ENCODE measurements at regions not wholly inside any gene's neighbourhood (a gene's known extent, or its start where the extent isn't known, plus 50 kb on each side); places are given as distances from the start of the nearest gene placed in this dataset.

GRCh38 chr5:145673786-145674185 lies 161.4 kb downstream of the PRELID2 start:
- TF ChIP-seq CTCF (conservative IDR thresholded peaks at IDR 0.05; ENCODE audit: low read depth, low read length): no peak
- no peak for TF ChIP-seq CEBPB (IDR thresholded peaks at IDR 0.05; ENCODE audit: low read depth, low read length)
- no peak for TF ChIP-seq POLR2A (IDR thresholded peaks at IDR 0.05; ENCODE audit: low read depth, low read length)
- TF ChIP-seq, protein P1, sequence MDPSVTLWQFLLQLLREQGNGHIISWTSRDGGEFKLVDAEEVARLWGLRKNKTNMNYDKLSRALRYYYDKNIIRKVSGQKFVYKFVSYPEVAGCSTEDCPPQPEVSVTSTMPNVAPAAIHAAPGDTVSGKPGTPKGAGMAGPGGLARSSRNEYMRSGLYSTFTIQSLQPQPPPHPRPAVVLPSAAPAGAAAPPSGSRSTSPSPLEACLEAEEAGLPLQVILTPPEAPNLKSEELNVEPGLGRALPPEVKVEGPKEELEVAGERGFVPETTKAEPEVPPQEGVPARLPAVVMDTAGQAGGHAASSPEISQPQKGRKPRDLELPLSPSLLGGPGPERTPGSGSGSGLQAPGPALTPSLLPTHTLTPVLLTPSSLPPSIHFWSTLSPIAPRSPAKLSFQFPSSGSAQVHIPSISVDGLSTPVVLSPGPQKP (IDR thresholded peaks at IDR 0.05; ENCODE audit: borderline replicate concordance, low read depth, low read length): no peak
- TF ChIP-seq MAFK (IDR thresholded peaks at IDR 0.05; ENCODE audit: low read depth, low read length): no peak
- TF ChIP-seq SMC3 (IDR thresholded peaks at IDR 0.05; ENCODE audit: low read depth, low read length): no peak
- no peak for TF ChIP-seq RFX5 (IDR thresholded peaks at IDR 0.05; ENCODE audit: low read depth, low read length)
- TF ChIP-seq MAZ (IDR thresholded peaks at IDR 0.05; ENCODE audit: borderline replicate concordance, low read depth, low read length): no peak
- TF ChIP-seq, protein P2, sequence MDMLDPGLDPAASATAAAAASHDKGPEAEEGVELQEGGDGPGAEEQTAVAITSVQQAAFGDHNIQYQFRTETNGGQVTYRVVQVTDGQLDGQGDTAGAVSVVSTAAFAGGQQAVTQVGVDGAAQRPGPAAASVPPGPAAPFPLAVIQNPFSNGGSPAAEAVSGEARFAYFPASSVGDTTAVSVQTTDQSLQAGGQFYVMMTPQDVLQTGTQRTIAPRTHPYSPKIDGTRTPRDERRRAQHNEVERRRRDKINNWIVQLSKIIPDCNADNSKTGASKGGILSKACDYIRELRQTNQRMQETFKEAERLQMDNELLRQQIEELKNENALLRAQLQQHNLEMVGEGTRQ (IDR thresholded peaks at IDR 0.05; ENCODE audit: low read depth, low read length): no peak
- TF ChIP-seq RAD21 (IDR thresholded peaks at IDR 0.05; ENCODE audit: low read length): no peak
- no peak for TF ChIP-seq BHLHE40 (IDR thresholded peaks at IDR 0.05; ENCODE audit: low read depth, low read length)
- no peak for TF ChIP-seq RCOR1 (IDR thresholded peaks at IDR 0.05; ENCODE audit: insufficient replicate concordance, low read length)

Data from IMR-90 (cell line).